ENCODE measurements at regions not wholly inside any gene's neighbourhood (a gene's known extent, or its start where the extent isn't known, plus 50 kb on each side); places are given as distances from the start of the nearest gene placed in this dataset.

GRCh38 chr4:30495651-30496310 is 224.4 kb upstream of the PCDH7 start:
- DNase-seq: no peak
- no peak for TF ChIP-seq EZH2phosphoT487 (IDR thresholded peaks at IDR 0.05; ENCODE audit: insufficient read depth, low read depth)
- 19 to 21% methylated on average over 3 of the region's 3 CpGs for WGBS, 2 experiments (ENCODE audit: low coverage in 1 of 2, low lambda C conversion rate in 2 of 2, missing lambda C conversion rate in 2 of 2)

GRCh38 chr4:30511751-30512150 is 208.4 kb upstream of the PCDH7 start:
- no peak overlapping the region for H2AFZ ChIP-seq
- H3K9me3 ChIP-seq (ENCODE audit: low read depth): no peaks in the 10 kb centered on the region
- H3K27ac ChIP-seq: no peak overlapping the region
- H4K20me1 ChIP-seq (ENCODE audit: insufficient read depth): no peaks in the 10 kb centered on the region
- H3K79me2 ChIP-seq (ENCODE audit: insufficient read depth): no peaks in the 10 kb centered on the region
- H3K36me3 ChIP-seq (ENCODE audit: low read depth): no peaks in the 10 kb centered on the region
- no peaks in the 10 kb centered on the region for H3K9me2 ChIP-seq (ENCODE audit: insufficient read depth)
- H3K9ac ChIP-seq: no peak overlapping the region
- no peak for DNase-seq
- H3K4me3 ChIP-seq: no peak overlapping the region
- in situ Hi-C loops (cut with MboI): no loop called here
- no peaks in the 10 kb centered on the region for H3F3A ChIP-seq (ENCODE audit: insufficient read depth)
- TF ChIP-seq EZH2 (IDR thresholded peaks at IDR 0.05; ENCODE audit: insufficient read depth, poor library complexity, severe bottlenecking): no peak
- no peaks in the 10 kb centered on the region for H3K4me1 ChIP-seq (ENCODE audit: insufficient read depth)
- no peaks in the 10 kb centered on the region for H3K27me3 ChIP-seq (replicated peaks; ENCODE audit: insufficient read depth)
- no peak overlapping the region for H3K4me2 ChIP-seq (ENCODE audit: unreplicated experiment)

More at GRCh38 chr4:30495651-30496310, 224.4 kb upstream of the PCDH7 start:
- in situ Hi-C loops (cut with MboI): no loop called here
- no peak overlapping the region for H2AFZ ChIP-seq
- H3K4me1 ChIP-seq (ENCODE audit: insufficient read depth): no peaks in the 10 kb centered on the region
- no peak overlapping the region for H3K27ac ChIP-seq
- no peaks in the 10 kb centered on the region for H3K9me3 ChIP-seq (ENCODE audit: low read depth)
- no peaks in the 10 kb centered on the region for H3K79me2 ChIP-seq (ENCODE audit: insufficient read depth)
- H3K36me3 ChIP-seq (ENCODE audit: low read depth): no peaks in the 10 kb centered on the region
- H3K4me2 ChIP-seq (ENCODE audit: unreplicated experiment): no peak overlapping the region
- H3K27me3 ChIP-seq (replicated peaks; ENCODE audit: insufficient read depth): no peaks in the 10 kb centered on the region
- no peaks in the 10 kb centered on the region for H4K20me1 ChIP-seq (ENCODE audit: insufficient read depth)
- no peak overlapping the region for H3K9ac ChIP-seq
- H3F3A ChIP-seq (ENCODE audit: insufficient read depth): no peaks in the 10 kb centered on the region
- no peaks in the 10 kb centered on the region for H3K9me2 ChIP-seq (ENCODE audit: insufficient read depth)
- no peak overlapping the region for H3K4me3 ChIP-seq

- Histone ChIP-seq H3F3A (ENCODE audit: insufficient read depth) (no peaks in the 10 kb centered on the region), H3K27me3 (replicated peaks; ENCODE audit: insufficient read depth) (no peaks in the 10 kb centered on the region), H3K9ac (no peak overlapping the region), H3K9me2 (ENCODE audit: insufficient read depth) (no peaks in the 10 kb centered on the region), H3K27ac (no peak overlapping the region), H3K36me3 (ENCODE audit: low read depth) (no peaks in the 10 kb centered on the region), H3K79me2 (ENCODE audit: insufficient read depth) (no peaks in the 10 kb centered on the region), H2AFZ (no peak overlapping the region), H3K4me2 (ENCODE audit: unreplicated experiment) (no peak overlapping the region), H3K9me3 (ENCODE audit: low read depth) (no peaks in the 10 kb centered on the region), H4K20me1 (ENCODE audit: insufficient read depth) (no peaks in the 10 kb centered on the region), H3K4me1 (ENCODE audit: insufficient read depth) (no peaks in the 10 kb centered on the region), H3K4me3 (no peak overlapping the region)
- no peak for TF ChIP-seq EZH2phosphoT487 (IDR thresholded peaks at IDR 0.05; ENCODE audit: insufficient read depth, low read depth)
- no peak for TF ChIP-seq EZH2 (IDR thresholded peaks at IDR 0.05; ENCODE audit: insufficient read depth, poor library complexity, severe bottlenecking)
- 24 to 29% methylated on average over 2 of the region's 2 CpGs for WGBS, 2 experiments (ENCODE audit: low coverage in 1 of 2, low lambda C conversion rate in 2 of 2, missing lambda C conversion rate in 2 of 2)
- DNase-seq: no peak
- in situ Hi-C loops (cut with MboI): no loop called here
Observed at GRCh38 chr4:30518211-30518610, 202.0 kb upstream of the PCDH7 start.

- H3K27ac ChIP-seq: no peak overlapping the region
- H3K4me2 ChIP-seq (ENCODE audit: unreplicated experiment): no peak overlapping the region
- in situ Hi-C loops (cut with MboI): no loop called here
- no peaks in the 10 kb centered on the region for H3K79me2 ChIP-seq (ENCODE audit: insufficient read depth)
- WGBS, 2 experiments (ENCODE audit: low coverage in 1 of 2, low lambda C conversion rate in 2 of 2, missing lambda C conversion rate in 2 of 2): 47 to 54% methylated on average over 5 of the region's 5 CpGs
- H3K36me3 ChIP-seq (ENCODE audit: low read depth): no peaks in the 10 kb centered on the region
- TF ChIP-seq EZH2 (IDR thresholded peaks at IDR 0.05; ENCODE audit: insufficient read depth, poor library complexity, severe bottlenecking) (no peak), EZH2phosphoT487 (IDR thresholded peaks at IDR 0.05; ENCODE audit: insufficient read depth, low read depth) (no peak)
- H3K9ac ChIP-seq: no peak overlapping the region
- H3K9me3 ChIP-seq (ENCODE audit: low read depth): no peaks in the 10 kb centered on the region
- H3F3A ChIP-seq (ENCODE audit: insufficient read depth): no peaks in the 10 kb centered on the region
- DNase-seq: no peak
- no peaks in the 10 kb centered on the region for H3K27me3 ChIP-seq (replicated peaks; ENCODE audit: insufficient read depth)
- no peaks in the 10 kb centered on the region for H3K9me2 ChIP-seq (ENCODE audit: insufficient read depth)
- H3K4me1 ChIP-seq (ENCODE audit: insufficient read depth): no peaks in the 10 kb centered on the region
- no peaks in the 10 kb centered on the region for H4K20me1 ChIP-seq (ENCODE audit: insufficient read depth)
- H2AFZ ChIP-seq: no peak overlapping the region
- H3K4me3 ChIP-seq: no peak overlapping the region
Observed at GRCh38 chr4:30525662-30526315, 194.4 kb upstream of the PCDH7 start.
